Right ventricle myocardium superior (tissue), 1 donor: ENCODE measurements at regions not wholly inside any gene's neighbourhood (a gene's known extent, or its start where the extent isn't known, plus 50 kb on each side); places are given as distances from the start of the nearest gene placed in this dataset.
"Not testable (repeated sequence)": the region's sequence is repeated elsewhere in the genome, so short reads cannot be mapped to it uniquely, and the experiment has no call there.

Experiments
- ATAC-seq: fragments of 200-7000 bp; cut with Tn5 transposase; one replicate; pipeline ENCODE4 v1.9.1; 2020; ENCODE audit warnings: mild to moderate bottlenecking; ENCODE audit not compliant: poor library complexity
- DNase-seq: peaks from one replicate; pipeline ENCODE4 v3.0.0-alpha.2; 2020
- intact Hi-C: fragments of 100-400 bp; cut with DNase I; formaldehyde crosslinking; loops from one replicate; pipeline ENCODE4 v1.11.2; 2022
- donor health status: DM: no; HTN: yes; CAD: no; lungs with severe emphysema.

- ATAC-seq = no peak
These were observed 102.9 kb upstream of the OR5AK2 start for GRCh38 chr11:56885854-56886253.

GRCh38 chr11:56885177-56885576 lies 103.5 kb upstream of the OR5AK2 start:
- no peak for DNase-seq
- peak; percentile 25 for ATAC-seq
- intact Hi-C loops = no loop called here

More at GRCh38 chr11:56885854-56886253, 102.9 kb upstream of the OR5AK2 start:
- intact Hi-C loops = no loop called here
- DNase-seq = no peak

DNA sequence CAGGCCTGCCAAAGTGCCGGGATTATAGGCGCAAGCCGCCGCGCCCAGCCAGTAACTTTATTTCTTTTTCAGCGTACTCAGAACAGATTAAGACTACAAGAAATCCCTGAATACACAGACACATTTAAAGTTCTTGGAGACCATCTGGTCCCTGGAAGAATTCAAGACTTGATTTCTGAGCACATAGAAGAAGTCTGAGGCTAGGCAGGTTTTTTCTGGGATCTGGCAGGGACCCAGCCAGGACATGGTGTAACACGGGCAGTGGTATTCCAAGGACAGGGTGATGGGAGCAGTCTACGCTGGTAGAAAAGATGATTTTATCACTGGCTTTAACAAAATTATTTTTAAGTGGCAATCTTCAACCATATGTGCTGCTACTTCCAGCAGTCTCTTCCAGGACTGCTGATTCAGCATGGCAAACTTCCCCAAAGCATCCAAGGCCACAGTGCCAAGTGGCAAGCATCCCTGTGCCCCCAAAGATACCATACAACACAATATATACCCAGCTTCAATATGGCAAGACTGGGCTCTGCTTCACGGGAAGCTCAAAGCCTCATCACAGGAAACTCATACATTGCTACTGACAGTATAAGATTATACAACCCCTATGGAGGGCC lies 105.2 kb upstream of the OR5AK2 start:
- ATAC-seq (no peak), DNase-seq (no peak)
- intact Hi-C loops = no loop called here

GRCh38 chr11:56876621-56877275 lies 112.0 kb upstream of the OR5AK2 start:
- DNase-seq = no peak
- intact Hi-C loops = no loop called here
- ATAC-seq = peak; percentile 86

DNA sequence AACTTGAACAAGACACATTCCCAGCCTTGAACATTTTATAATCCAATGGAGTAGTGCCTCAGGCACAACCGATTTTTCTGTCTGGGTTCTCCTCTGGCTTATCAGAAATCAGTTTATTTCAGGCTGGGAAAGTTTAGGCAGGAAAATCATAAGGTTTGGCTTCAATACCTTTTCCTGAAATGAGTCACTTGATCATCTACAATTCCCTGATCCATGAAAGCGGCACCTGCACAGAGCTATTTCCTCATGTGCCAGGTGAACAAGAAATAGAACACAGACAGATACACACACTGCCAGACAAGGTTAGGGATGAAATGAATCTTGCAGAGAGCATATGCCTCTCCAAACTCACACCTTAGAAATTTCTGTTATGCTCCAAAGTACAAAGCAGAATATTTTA lies 106.7 kb upstream of the OR9G4 start:
- intact Hi-C loops = no loop called here
- DNase-seq (no peak), ATAC-seq (no peak)

DNA sequence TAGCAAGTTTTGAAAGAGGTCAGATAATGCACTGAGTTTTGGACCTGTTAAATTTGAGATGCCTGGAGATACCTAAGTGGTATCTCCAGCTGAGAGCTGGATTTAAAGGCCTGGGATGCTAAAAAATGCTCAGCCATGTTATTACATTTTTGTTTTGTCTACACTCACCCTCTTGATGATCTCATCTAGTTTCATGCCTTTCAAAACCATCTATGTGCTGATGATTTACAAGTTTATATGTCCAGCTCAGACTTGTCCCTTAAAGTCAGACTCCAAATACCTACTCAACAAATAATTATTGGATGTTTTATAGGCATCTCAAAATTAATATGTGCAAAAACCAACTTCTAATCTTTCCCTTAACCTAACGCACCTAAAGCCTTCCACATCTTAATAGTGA lies 103.6 kb upstream of the OR9G4 start:
- DNase-seq (no peak), ATAC-seq (no peak)
- intact Hi-C loops = no loop called here

- DNase-seq = no peak
- no peak for ATAC-seq
- intact Hi-C loops = loop anchor here (10.0 kb wide), 1 partner anchor 265 kb away; no protein-coding TSS in a partner anchor
These were observed 101.4 kb upstream of the OR9G4 start for GRCh38 chr11:56849852-56850251.

DNA sequence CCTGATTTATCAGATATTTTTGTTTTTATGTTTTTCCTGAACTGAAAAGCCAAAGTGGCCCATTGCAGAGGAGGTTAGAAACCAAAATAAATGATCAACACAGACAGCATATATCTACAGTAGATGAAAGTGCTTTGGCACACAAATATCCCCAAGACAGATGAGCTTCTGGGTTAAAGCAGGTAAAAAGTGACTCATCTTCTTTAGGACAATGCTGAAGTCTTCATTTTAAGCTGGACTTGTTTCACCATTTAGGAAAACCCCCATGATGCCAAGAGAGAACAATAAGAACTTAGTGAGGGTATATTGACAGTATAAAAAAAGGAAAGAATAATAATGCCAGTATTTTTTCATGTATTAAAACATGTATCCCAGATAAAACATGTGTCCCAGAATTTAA lies 100.8 kb upstream of the OR9G4 start:
- intact Hi-C loops = loop anchor here (10.0 kb wide), 1 partner anchor 266 kb away; no protein-coding TSS in a partner anchor
- DNase-seq = no peak
- ATAC-seq = no peak

- DNase-seq (no peak), ATAC-seq (no peak)
- intact Hi-C loops = loop anchor here (10.0 kb wide), 1 partner anchor 267 kb away; no protein-coding TSS in a partner anchor
These were observed 99.8 kb upstream of the OR9G4 start for GRCh38 chr11:56848141-56848809.

GRCh38 chr11:56846631-56847576 lies 98.4 kb upstream of the OR9G4 start:
- intact Hi-C loops = loop anchor here (10.0 kb wide), 1 partner anchor 268 kb away; no protein-coding TSS in a partner anchor
- ATAC-seq = no peak
- no peak for DNase-seq

- no peak for DNase-seq
- intact Hi-C loops = loop anchor here (10.0 kb wide), 1 partner anchor 270 kb away; no protein-coding TSS in a partner anchor
- ATAC-seq = no peak
These were observed 96.7 kb upstream of the OR9G4 start for GRCh38 chr11:56845121-56845732.

DNA sequence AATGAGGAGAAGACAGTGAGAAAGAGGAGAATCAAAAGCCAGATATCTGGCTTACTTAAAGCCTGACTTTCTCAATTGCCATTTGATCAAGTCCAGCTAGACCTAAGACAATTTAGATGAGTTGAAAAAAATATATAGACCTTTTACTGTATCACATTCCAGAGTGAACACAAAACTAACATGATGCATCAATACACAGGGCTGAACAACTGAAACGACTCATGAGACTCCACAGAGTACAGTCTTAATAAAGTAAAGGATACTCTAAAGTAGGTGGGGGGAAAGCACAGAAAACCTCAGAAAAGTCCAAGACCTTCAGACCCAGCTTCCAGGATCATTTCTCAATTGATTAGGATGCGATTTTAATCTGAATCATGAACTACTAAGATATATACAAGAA lies 95.3 kb upstream of the OR9G4 start:
- DNase-seq (no peak), ATAC-seq (no peak)
- intact Hi-C loops = loop anchor here (5.0 to 10.0 kb wide), 2 partner anchors 271 to 508 kb away; no protein-coding TSS in a partner anchor

DNA sequence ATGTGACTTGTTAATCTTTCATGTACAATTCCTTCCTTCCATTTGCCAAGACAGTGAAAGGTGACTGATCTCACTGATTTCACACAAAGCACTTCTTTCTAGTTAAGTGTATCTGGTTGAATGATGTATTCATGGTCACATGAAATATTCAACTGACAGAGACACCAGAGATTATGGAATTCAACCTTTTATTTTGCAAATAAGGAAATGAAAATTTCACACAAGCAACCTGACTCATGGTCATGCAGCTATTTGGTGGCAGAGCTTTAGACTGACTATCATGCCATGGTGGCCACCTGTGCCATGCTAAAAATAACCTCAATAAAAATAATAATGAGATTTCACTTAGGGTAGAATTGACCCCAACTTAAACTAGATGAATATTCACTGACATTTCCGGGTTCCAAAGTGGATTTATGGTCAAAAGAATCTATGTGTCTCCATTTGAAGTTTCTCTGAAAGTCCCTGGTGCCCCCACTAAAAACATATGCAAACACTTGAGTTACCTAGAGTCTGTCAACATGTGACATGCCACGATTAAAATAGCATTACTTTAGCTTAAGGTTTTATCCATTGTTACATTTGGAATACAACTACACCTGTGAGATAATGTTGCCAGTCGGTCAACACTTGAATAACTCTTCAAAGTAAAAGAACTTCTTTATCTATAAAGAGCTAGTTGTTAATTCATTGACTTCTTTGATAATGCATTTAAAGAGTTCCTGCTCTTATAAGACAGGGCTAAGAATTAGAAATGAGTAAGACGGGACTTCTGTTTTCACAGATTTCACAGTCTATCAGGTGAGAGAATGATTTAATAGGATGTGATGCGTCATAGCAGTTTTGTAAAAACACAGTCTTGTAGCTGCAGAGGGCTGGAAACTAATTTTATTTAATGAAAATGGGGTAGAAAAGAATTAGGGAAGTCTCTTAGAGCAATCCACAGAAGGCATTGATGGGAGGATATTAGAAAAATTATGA lies 94.6 kb upstream of the OR9G4 start:
- intact Hi-C loops = loop anchor here (5.0 to 10.0 kb wide), 2 partner anchors 272 to 509 kb away; no protein-coding TSS in a partner anchor
- no peak for DNase-seq
- no peak for ATAC-seq

GRCh38 chr11:56841210-56841810 lies 92.8 kb upstream of the OR9G4 start:
- intact Hi-C loops = loop anchor here (2.0 to 10.0 kb wide), 3 partner anchors 273 to 511 kb away; no protein-coding TSS in a partner anchor
- no peak for DNase-seq
- peak; percentile 60 for ATAC-seq

GRCh38 chr11:56827357-56827756 lies 78.9 kb upstream of the OR9G4 start:
- ATAC-seq, intact Hi-C loops, DNase-seq: not testable (repeated sequence)

DNA sequence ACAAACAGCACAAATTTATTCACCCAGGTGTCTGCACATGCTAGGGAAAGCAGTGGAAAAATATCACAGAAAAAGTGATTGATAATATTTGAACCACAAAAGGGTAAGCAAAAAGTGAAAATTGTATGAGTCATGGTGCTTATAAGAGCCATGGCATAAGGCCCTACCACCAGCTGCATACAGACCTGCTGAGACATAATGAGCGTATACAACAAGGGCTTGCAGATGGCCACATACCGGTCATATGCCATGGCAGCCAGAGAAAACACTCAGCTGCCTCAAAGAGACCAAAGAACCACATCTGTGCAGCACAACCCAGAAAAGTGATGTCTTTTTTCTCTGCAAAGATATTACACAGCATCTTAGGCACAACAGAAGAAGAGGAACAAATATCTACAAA lies 71.4 kb upstream of the OR9G4 start:
- intact Hi-C loops = no loop called here
- DNase-seq (no peak), ATAC-seq (no peak)

GRCh38 chr11:56817661-56818060 lies 69.2 kb upstream of the OR9G4 start:
- no peak for ATAC-seq
- intact Hi-C loops = no loop called here
- no peak for DNase-seq
